ENCODE measurements at regions not wholly inside any gene's neighbourhood (a gene's known extent, or its start where the extent isn't known, plus 50 kb on each side); places are given as distances from the start of the nearest gene placed in this dataset.

- TF ChIP-seq, protein P1, sequence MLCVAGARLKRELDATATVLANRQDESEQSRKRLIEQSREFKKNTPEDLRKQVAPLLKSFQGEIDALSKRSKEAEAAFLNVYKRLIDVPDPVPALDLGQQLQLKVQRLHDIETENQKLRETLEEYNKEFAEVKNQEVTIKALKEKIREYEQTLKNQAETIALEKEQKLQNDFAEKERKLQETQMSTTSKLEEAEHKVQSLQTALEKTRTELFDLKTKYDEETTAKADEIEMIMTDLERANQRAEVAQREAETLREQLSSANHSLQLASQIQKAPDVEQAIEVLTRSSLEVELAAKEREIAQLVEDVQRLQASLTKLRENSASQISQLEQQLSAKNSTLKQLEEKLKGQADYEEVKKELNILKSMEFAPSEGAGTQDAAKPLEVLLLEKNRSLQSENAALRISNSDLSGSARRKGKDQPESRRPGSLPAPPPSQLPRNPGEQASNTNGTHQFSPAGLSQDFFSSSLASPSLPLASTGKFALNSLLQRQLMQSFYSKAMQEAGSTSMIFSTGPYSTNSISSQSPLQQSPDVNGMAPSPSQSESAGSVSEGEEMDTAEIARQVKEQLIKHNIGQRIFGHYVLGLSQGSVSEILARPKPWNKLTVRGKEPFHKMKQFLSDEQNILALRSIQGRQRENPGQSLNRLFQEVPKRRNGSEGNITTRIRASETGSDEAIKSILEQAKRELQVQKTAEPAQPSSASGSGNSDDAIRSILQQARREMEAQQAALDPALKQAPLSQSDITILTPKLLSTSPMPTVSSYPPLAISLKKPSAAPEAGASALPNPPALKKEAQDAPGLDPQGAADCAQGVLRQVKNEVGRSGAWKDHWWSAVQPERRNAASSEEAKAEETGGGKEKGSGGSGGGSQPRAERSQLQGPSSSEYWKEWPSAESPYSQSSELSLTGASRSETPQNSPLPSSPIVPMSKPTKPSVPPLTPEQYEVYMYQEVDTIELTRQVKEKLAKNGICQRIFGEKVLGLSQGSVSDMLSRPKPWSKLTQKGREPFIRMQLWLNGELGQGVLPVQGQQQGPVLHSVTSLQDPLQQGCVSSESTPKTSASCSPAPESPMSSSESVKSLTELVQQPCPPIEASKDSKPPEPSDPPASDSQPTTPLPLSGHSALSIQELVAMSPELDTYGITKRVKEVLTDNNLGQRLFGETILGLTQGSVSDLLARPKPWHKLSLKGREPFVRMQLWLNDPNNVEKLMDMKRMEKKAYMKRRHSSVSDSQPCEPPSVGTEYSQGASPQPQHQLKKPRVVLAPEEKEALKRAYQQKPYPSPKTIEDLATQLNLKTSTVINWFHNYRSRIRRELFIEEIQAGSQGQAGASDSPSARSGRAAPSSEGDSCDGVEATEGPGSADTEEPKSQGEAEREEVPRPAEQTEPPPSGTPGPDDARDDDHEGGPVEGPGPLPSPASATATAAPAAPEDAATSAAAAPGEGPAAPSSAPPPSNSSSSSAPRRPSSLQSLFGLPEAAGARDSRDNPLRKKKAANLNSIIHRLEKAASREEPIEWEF (IDR thresholded peaks at IDR 0.05; ENCODE audit: insufficient replicate concordance, low read depth, low read length): no peak
- no peak for TF ChIP-seq NBN (IDR thresholded peaks at IDR 0.05)
- no peak for TF ChIP-seq SMC3 (IDR thresholded peaks at IDR 0.05; ENCODE audit: borderline replicate concordance, low read length)
- no peak for TF ChIP-seq CEBPB (IDR thresholded peaks at IDR 0.05; ENCODE audit: borderline replicate concordance in 1 of 2, low read depth in 2 of 2, low read length in 2 of 2)
- TF ChIP-seq MEF2B (IDR thresholded peaks at IDR 0.05; ENCODE audit: partially characterized antibody, poor library complexity, severe bottlenecking): no peak
- no peak for TF ChIP-seq SIN3A (IDR thresholded peaks at IDR 0.05; ENCODE audit: low read depth, low read length)
These were observed 271.9 kb downstream of the STIM2 start (continued) for GRCh38 chr4:27132497-27132896.

- ChIA-PET CTCF (no interaction called here), SMC1A (ENCODE audit: uncharacterized antibody, unreplicated experiment) (no interaction called here), RAD21 (ENCODE audit: unreplicated experiment) (no interaction called here), POLR2A (no interaction called here)
- FAIRE-seq (no peak), DNase-seq (ENCODE audit: low read depth, low spot score) (no peak), ATAC-seq (no peak)
- Histone ChIP-seq H3K4me2 (ENCODE audit: control insufficient read depth, insufficient read depth) (no peak overlapping the region), H2AFZ (ENCODE audit: control insufficient read depth, low read depth, low read length) (no peak overlapping the region), H3K9ac (ENCODE audit: control insufficient read depth, insufficient read depth, low read length) (no peak overlapping the region), H3K79me2 (ENCODE audit: control insufficient read depth, insufficient read depth, low read length) (no peaks in the 10 kb centered on the region), H3K9me3 (replicated peaks; ENCODE audit: control insufficient read depth, insufficient read depth, low read length) (no peaks in the 10 kb centered on the region), H3K36me3 (ENCODE audit: control insufficient read depth in 2 of 2, insufficient read depth in 2 of 2, low read length in 1 of 2) (no peaks in the 10 kb centered on the region), H3K27ac (ENCODE audit: control insufficient read depth, insufficient read depth) (no peak overlapping the region), H3K4me1 (ENCODE audit: control insufficient read depth, insufficient read depth, low read length) (no peaks in the 10 kb centered on the region), H4K20me1 (ENCODE audit: control insufficient read depth, insufficient read depth) (no peaks in the 10 kb centered on the region), H3K4me3 (no peak overlapping the region), H3K27me3 (replicated peaks in 1 of 2; ENCODE audit: control insufficient read depth in 2 of 2, insufficient read depth in 2 of 2, low read length in 1 of 2) (no peaks in the 10 kb centered on the region)
- BruUV-seq (replicated peaks): no TSS peak
- in situ Hi-C loops (cut with MboI): no loop called here
- WGBS (ENCODE audit: insufficient coverage, insufficient replicate concordance, low lambda C conversion rate, missing lambda C conversion rate): 8% methylated on average over 4 of the region's 4 CpGs
- intact Hi-C loops (cut with micrococcal nuclease; ENCODE audit: unreplicated experiment): no loop called here
- TF ChIP-seq RAD51 (IDR thresholded peaks at IDR 0.05) (no peak), HDGF (IDR thresholded peaks at IDR 0.05) (no peak), ZNF274 (IDR thresholded peaks at IDR 0.05; ENCODE audit: insufficient read depth, insufficient read length) (no peak), IRF4 (IDR thresholded peaks at IDR 0.05; ENCODE audit: low read depth, low read length) (no peak), USF1 (IDR thresholded peaks at IDR 0.05; ENCODE audit: borderline replicate concordance, extremely low read length, insufficient read depth, low read depth, low read length) (no peak), STAT1 (conservative IDR thresholded peaks at IDR 0.05) (no peak), TCF7 (IDR thresholded peaks at IDR 0.05; ENCODE audit: borderline replicate concordance) (no peak), SIX5 (IDR thresholded peaks at IDR 0.05; ENCODE audit: low read depth, low read length, severe bottlenecking) (no peak), ZNF217 (IDR thresholded peaks at IDR 0.05) (no peak), POLR2AphosphoS2 (IDR thresholded peaks at IDR 0.05; ENCODE audit: low read depth, low read length) (no peak), RELB (IDR thresholded peaks at IDR 0.05; ENCODE audit: low read depth) (no peak)
- TF ChIP-seq, protein P2, sequence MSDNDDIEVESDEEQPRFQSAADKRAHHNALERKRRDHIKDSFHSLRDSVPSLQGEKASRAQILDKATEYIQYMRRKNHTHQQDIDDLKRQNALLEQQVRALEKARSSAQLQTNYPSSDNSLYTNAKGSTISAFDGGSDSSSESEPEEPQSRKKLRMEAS (IDR thresholded peaks at IDR 0.05; ENCODE audit: low read depth, low read length): no peak
These were observed 279.8 kb downstream of the STIM2 start for GRCh38 chr4:27140486-27140885.

All from GM12878 (cell line).